MM.1S (cell line): ENCODE measurements at regions not wholly inside any gene's neighbourhood (a gene's known extent, or its start where the extent isn't known, plus 50 kb on each side); places are given as distances from the start of the nearest gene placed in this dataset.

ENCODE experiments used
- DNase-seq: peaks from one replicate; pipeline ENCODE4 v3.0.0-alpha.2; 2015
- H2AFZ ChIP-seq: fragments of 300-600 bp; sonication (generic); 2 replicates; pipeline ENCODE4 v1.6.0; 2016; ENCODE audit warnings: antibody characterized with exemption, low read length
- H3F3A ChIP-seq: fragments of 300-600 bp; sonication (generic); 2 replicates; pipeline ENCODE4 v1.6.1; 2016; ENCODE audit warnings: mild to moderate bottlenecking, antibody characterized with exemption, low read length, moderate library complexity, mixed read lengths; ENCODE audit not compliant: insufficient read depth
- H3K27ac ChIP-seq: fragments of 300-600 bp; sonication (generic); 2 replicates; pipeline ENCODE4 v1.5.1; 2016; ENCODE audit warnings: mild to moderate bottlenecking, low read length
- H3K27me3 ChIP-seq: fragments of 300-600 bp; sonication (generic); replicated peaks from 2 replicates; pipeline ENCODE4 v1.6.0; 2016; ENCODE audit warnings: low read length; ENCODE audit not compliant: insufficient read depth
- H3K36me3 ChIP-seq: fragments of 300-600 bp; sonication (generic); replicated peaks from 2 replicates; pipeline ENCODE4 v1.6.1; 2016; ENCODE audit warnings: mild to moderate bottlenecking, low read length, mixed read lengths; ENCODE audit not compliant: insufficient read depth
- H3K4me1 ChIP-seq: fragments of 300-600 bp; sonication (generic); 2 replicates; pipeline ENCODE4 v1.6.1; 2016; ENCODE audit warnings: low read length, mixed read lengths
- H3K4me2 ChIP-seq: fragments of 300-600 bp; sonication (generic); 2 replicates; pipeline ENCODE4 v1.6.0; 2016; ENCODE audit warnings: low read depth, low read length
- H3K4me3 ChIP-seq: fragments of 300-600 bp; sonication (generic); 2 replicates; pipeline ENCODE4 v1.5.1; 2016; ENCODE audit warnings: low read length, mixed read lengths
- H3K79me2 ChIP-seq: fragments of 300-600 bp; sonication (generic); 2 replicates; pipeline ENCODE4 v1.6.1; 2016; ENCODE audit warnings: mixed run types, low read length, mixed read lengths
- H3K9ac ChIP-seq: fragments of 300-600 bp; sonication (generic); 2 replicates; pipeline ENCODE4 v1.6.1; 2016; ENCODE audit warnings: low read length, mixed read lengths
- H3K9me2 ChIP-seq: fragments of 300-600 bp; sonication (generic); replicated peaks from 2 replicates; pipeline ENCODE4 v1.6.1; 2016; ENCODE audit warnings: mild to moderate bottlenecking, low read length, mixed read lengths; ENCODE audit not compliant: insufficient read depth
- H3K9me3 ChIP-seq: fragments of 300-600 bp; sonication (generic); replicated peaks from 2 replicates; pipeline ENCODE4 v1.6.1; 2016; ENCODE audit warnings: mild to moderate bottlenecking, low read length, mixed read lengths; ENCODE audit not compliant: insufficient read depth
- H4K20me1 ChIP-seq: fragments of 300-600 bp; sonication (generic); 2 replicates; pipeline ENCODE4 v1.6.1; 2016; ENCODE audit warnings: mild to moderate bottlenecking, low read length, moderate library complexity, mixed read lengths; ENCODE audit not compliant: insufficient read depth
- EZH2 ChIP-seq: fragments of 300-600 bp; sonication (generic); optimal IDR thresholded peaks from 2 replicates; pipeline ENCODE3; 2017; ENCODE audit warnings: low read depth, mild to moderate bottlenecking, antibody characterized with exemption, low read length, mixed read lengths
- EZH2phosphoT487 ChIP-seq: fragments of 300-600 bp; sonication (generic); IDR thresholded peaks from 2 replicates; pipeline ENCODE4 v1.6.1; 2018; ENCODE audit warnings: antibody characterized with exemption, low read length
- TF ChIP-seq, protein P1 (sequence below): fragments of 300-600 bp; sonication (generic); IDR thresholded peaks from 2 replicates; pipeline ENCODE4 v1.5.1; 2016; ENCODE audit warnings: antibody characterized with exemption, low read length, mixed read lengths

DNA sequence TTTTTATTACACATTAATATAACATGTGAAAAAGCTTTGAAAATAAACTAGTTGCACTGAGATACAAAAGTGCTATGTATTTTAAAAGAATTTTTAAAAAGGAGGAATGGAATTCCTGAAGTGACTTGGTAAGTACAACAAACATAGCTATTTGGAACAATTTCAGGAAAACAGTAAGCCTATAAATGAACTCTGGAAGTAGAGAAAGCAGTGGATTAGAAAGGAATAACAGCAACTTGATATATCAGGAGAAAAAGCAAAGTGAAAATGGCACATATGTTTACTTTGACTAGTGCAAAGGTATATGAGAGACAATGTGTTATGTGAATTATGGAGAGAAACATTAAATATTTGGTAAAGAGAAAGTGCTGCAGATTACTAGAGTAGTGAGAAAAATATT, 811.7 kb downstream of the C12orf50 start:
- H3K36me3 ChIP-seq, result no peaks in the 10 kb centered on the region
- H3K4me1 ChIP-seq, result no peaks in the 10 kb centered on the region
- no peak overlapping the region for H3K9ac ChIP-seq
- H2AFZ ChIP-seq, result no peak overlapping the region
- H3K9me3 ChIP-seq, result no peaks in the 10 kb centered on the region
- no peaks in the 10 kb centered on the region for H3K9me2 ChIP-seq
- no peaks in the 10 kb centered on the region for H3K79me2 ChIP-seq
- H3K27me3 ChIP-seq, result no peaks in the 10 kb centered on the region
- TF ChIP-seq EZH2phosphoT487, result no peak
- TF ChIP-seq, protein P1, sequence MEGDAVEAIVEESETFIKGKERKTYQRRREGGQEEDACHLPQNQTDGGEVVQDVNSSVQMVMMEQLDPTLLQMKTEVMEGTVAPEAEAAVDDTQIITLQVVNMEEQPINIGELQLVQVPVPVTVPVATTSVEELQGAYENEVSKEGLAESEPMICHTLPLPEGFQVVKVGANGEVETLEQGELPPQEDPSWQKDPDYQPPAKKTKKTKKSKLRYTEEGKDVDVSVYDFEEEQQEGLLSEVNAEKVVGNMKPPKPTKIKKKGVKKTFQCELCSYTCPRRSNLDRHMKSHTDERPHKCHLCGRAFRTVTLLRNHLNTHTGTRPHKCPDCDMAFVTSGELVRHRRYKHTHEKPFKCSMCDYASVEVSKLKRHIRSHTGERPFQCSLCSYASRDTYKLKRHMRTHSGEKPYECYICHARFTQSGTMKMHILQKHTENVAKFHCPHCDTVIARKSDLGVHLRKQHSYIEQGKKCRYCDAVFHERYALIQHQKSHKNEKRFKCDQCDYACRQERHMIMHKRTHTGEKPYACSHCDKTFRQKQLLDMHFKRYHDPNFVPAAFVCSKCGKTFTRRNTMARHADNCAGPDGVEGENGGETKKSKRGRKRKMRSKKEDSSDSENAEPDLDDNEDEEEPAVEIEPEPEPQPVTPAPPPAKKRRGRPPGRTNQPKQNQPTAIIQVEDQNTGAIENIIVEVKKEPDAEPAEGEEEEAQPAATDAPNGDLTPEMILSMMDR, result no peak
- no peak for TF ChIP-seq EZH2
- H4K20me1 ChIP-seq, result no peaks in the 10 kb centered on the region
- no peaks in the 10 kb centered on the region for H3F3A ChIP-seq
- H3K4me2 ChIP-seq, result no peak overlapping the region
- no peak overlapping the region for H3K27ac ChIP-seq
- no peak for DNase-seq
- H3K4me3 ChIP-seq, result no peak overlapping the region

- Histone ChIP-seq H3K79me2 (no peaks in the 10 kb centered on the region), H3F3A (no peaks in the 10 kb centered on the region), H3K27me3 (no peaks in the 10 kb centered on the region), H2AFZ (no peak overlapping the region), H3K9ac (no peak overlapping the region), H3K4me3 (no peak overlapping the region), H3K9me3 (no peaks in the 10 kb centered on the region), H3K27ac (no peak overlapping the region), H3K4me1 (no peaks in the 10 kb centered on the region), H3K4me2 (no peak overlapping the region), H3K36me3 (no peaks in the 10 kb centered on the region), H3K9me2 (no peaks in the 10 kb centered on the region), H4K20me1 (no peaks in the 10 kb centered on the region)
- no peak for TF ChIP-seq EZH2
- TF ChIP-seq, protein P1, result no peak
- no peak for DNase-seq
Observed at GRCh38 chr12:87216436-87216835, 812.8 kb downstream of the C12orf50 start.

GRCh38 chr12:87202189-87202588, 827.0 kb downstream of the C12orf50 start:
- Histone ChIP-seq H3K9me2 (no peaks in the 10 kb centered on the region), H3K79me2 (no peaks in the 10 kb centered on the region), H3K4me1 (no peaks in the 10 kb centered on the region), H3K9me3 (no peaks in the 10 kb centered on the region), H3K36me3 (no peaks in the 10 kb centered on the region), H3K4me3 (no peak overlapping the region), H3F3A (no peaks in the 10 kb centered on the region), H3K9ac (no peak overlapping the region), H3K27ac (no peak overlapping the region), H3K27me3 (no peaks in the 10 kb centered on the region), H2AFZ (no peak overlapping the region), H3K4me2 (no peak overlapping the region), H4K20me1 (no peaks in the 10 kb centered on the region)
- TF ChIP-seq, protein P1, result no peak
- no peak for TF ChIP-seq EZH2
- no peak for TF ChIP-seq EZH2phosphoT487
- DNase-seq, result no peak
